ENCODE measurements at regions not wholly inside any gene's neighbourhood (a gene's known extent, or its start where the extent isn't known, plus 50 kb on each side); places are given as distances from the start of the nearest gene placed in this dataset.
A peak's percentile ranks its signal among the peaks of the same experiment; 100 is the strongest.
"Not testable (repeated sequence)": the region's sequence is repeated elsewhere in the genome, so short reads cannot be mapped to it uniquely, and the experiment has no call there.

- no peak for DNase-seq (ENCODE audit: low read depth in 2 of 2)
These were observed 61.9 kb upstream of the VASH1 start for GRCh38 chr14:76699209-76699938.

GRCh38 chr14:76699939-76700590 is 61.2 kb upstream of the VASH1 start:
- no peak for DNase-seq (ENCODE audit: low read depth in 2 of 2)

GRCh38 chr14:76701436-76701835 is 59.8 kb upstream of the VASH1 start:
- DNase-seq (ENCODE audit: low read depth in 2 of 2), result no peak

- no peak for DNase-seq (ENCODE audit: low read depth in 2 of 2)
These were observed 59.3 kb upstream of the VASH1 start for GRCh38 chr14:76701981-76702380.

GRCh38 chr14:76705214-76705613 is 56.1 kb upstream of the VASH1 start:
- no peak for DNase-seq (ENCODE audit: low read depth in 2 of 2)

- DNase-seq (ENCODE audit: low read depth in 2 of 2), result not testable (repeated sequence)
These were observed 55.1 kb upstream of the VASH1 start for GRCh38 chr14:76706207-76706606.

GRCh38 chr14:76706811-76707210 is 54.5 kb upstream of the VASH1 start:
- DNase-seq (ENCODE audit: low read depth in 2 of 2), result no peak

GRCh38 chr14:76708028-76708427 is 53.2 kb upstream of the VASH1 start:
- no peak for DNase-seq (ENCODE audit: low read depth in 2 of 2)

GRCh38 chr14:76708771-76709170 is 52.5 kb upstream of the VASH1 start:
- no peak for DNase-seq (ENCODE audit: low read depth in 2 of 2)

GRCh38 chr14:76710056-76711010 is 50.9 kb upstream of the VASH1 start:
- peak in 1 of 2 experiments; percentile 5 for DNase-seq (ENCODE audit: low read depth in 2 of 2)

Measured in fibroblast of skin of left biceps (primary cell).